GM19351 (cell line): ENCODE measurements at regions not wholly inside any gene's neighbourhood (a gene's known extent, or its start where the extent isn't known, plus 50 kb on each side); places are given as distances from the start of the nearest gene placed in this dataset.

Source experiments
- ATAC-seq: cut with Tn5 transposase; IDR thresholded peaks from one replicate; pipeline ENCODE4 v1.9.1; 2021; ENCODE audit warnings: mild to moderate bottlenecking, moderate library complexity; ENCODE audit not compliant: unreplicated experiment

- peak; percentile 66 for ATAC-seq
These were observed 113.2 kb upstream of the GPR26 start for GRCh38 chr10:123552760-123553554.

- peak; percentile 46 for ATAC-seq
These were observed 112.2 kb upstream of the GPR26 start for GRCh38 chr10:123553810-123554430.

- no peak for ATAC-seq
These were observed 111.5 kb upstream of the GPR26 start for GRCh38 chr10:123554656-123555055.

DNA sequence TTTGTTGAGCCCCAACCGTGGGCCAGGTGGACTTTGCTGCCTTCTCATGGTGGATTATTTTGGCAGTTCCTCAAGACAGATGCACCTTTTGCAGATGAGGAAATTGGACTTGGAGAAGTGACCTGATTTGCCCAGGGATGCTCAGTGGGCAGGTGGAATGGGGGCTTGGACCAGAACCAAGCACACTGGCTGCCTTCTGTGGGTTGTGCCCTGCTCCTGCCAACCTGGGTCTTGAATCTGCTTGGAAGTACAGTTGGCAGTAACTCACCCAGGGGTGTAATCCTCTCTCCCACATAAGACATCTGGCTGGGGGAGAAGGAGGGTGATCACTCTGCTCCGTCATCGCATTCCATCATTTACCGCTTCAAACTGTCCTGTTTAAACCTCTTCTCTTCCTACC, 110.5 kb upstream of the GPR26 start:
- ATAC-seq = no peak

GRCh38 chr10:123556049-123556448, 110.1 kb upstream of the GPR26 start:
- no peak for ATAC-seq

GRCh38 chr10:123556736-123557135, 109.4 kb upstream of the GPR26 start:
- no peak for ATAC-seq

DNA sequence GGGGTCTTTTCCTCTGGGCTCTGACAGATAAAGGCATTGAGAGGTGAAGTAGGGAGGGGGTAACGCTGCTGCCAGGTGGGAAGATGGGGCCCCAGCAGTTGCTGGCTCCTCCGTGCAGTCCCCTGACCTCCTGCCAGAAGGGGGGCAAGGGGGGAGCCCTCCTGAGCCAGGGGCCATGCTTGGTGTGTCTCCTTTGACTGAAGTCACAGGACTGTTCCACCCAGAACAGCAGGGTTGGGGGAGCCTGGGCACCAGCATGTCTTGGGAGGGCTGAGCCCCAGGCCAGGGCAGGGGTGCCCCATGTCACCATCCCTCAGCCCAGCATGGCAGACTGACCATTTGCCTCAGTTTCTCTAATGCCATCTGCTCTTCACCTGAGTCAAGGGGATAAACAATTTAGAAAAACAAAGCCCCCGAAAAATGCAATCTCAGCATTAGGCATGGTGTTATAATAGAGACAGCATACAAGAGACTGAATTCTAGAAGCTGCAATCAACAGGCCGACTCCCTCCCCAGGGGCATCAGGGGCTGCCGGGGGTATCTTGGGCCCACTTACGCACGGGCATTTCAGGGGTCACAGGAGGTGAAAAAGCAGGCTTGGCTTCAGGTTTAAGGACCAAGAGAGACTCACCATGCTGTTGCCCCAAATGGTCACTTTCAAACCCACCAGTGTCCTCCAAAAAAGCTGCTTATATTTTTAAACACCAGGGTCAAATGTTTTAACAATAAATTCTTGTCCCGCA, 108.6 kb upstream of the GPR26 start:
- ATAC-seq = no peak

GRCh38 chr10:123558651-123559050, 107.5 kb upstream of the GPR26 start:
- no peak for ATAC-seq

DNA sequence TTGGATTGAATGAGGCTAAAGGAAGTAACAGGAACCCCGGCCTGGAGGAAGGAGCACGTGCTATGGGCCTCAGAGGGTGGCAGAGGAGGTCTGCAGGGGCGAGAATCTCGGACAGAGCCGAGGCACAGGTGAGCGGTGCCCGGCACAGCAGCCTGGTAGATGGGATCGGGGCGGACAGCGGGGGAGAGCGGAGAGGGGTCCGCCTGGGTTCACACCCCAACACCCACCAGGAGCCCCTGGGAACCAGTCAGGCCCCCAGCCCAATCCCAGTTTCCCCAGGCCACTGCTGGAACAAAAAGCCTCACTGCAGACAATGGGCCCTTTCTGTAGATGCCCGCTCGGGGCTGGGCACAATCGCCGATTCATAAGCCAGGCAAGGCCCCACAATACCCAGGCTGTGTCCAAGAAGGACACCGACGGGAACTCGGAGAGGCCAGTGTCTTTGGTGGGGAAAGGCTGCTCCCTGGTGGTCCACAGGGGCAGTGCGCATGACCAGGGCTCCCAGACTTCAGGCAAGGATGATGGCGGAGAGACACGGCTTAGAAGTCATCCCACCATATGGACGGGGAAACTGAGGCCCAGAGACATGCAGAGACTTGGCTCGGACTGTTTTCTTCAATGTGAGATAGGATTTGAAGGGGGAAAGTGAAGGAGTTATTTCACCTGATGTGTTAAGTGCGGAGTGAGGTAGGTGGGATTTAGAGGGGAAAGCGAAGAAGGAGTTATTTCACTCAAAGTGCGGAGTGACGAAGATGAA, 106.9 kb upstream of the GPR26 start:
- ATAC-seq = peak; percentile 74

DNA sequence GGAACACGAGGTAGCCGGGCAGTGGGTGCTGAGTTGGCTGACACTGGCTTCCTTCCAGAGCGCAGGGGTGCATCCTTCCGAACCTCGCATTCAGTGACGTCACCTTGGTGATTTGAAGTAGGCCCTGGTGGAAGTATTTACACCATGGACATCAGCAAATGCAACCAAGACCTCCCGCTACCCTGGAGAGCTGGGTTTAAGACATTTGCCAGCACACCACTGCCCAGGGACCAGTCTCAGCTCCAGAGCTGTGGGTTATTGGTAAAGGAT, 106.4 kb upstream of the GPR26 start:
- ATAC-seq = no peak

- no peak for ATAC-seq
These were observed 105.6 kb upstream of the GPR26 start for GRCh38 chr10:123560301-123561140.

DNA sequence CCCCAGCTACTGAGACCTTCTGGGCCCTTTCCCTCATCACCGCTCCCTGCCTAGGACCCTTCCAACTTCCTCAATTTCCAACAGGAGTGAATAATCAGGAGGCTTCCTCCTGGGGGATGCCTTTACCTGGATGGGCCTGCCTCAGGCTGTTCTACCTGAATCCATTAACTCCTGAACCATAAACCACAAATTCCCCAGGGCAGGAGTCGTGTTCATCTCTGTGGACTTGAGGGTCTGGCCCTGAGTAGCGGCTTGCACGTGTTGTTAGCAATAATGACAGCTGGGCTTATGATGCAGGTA, 105.1 kb upstream of the GPR26 start:
- no peak for ATAC-seq

DNA sequence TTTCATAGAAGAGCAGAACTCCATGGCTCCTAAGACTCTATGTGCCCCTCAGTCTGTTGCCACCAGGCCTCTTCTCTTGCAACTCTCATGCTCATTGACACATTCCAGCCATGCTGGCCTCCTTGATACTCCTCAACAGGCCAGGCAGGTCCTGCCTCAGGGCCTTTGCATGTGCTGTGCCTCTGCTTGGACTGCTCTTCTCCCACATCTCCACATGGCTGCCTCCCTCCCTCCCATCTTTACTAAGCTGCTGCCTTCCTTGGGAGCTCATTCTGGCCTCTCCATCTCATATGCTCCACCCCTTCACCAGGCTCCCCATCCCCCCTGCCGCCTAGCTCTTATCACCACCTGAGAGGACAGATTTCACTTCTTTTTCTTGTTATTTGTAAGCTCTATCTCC, 103.8 kb upstream of the GPR26 start:
- ATAC-seq = no peak

DNA sequence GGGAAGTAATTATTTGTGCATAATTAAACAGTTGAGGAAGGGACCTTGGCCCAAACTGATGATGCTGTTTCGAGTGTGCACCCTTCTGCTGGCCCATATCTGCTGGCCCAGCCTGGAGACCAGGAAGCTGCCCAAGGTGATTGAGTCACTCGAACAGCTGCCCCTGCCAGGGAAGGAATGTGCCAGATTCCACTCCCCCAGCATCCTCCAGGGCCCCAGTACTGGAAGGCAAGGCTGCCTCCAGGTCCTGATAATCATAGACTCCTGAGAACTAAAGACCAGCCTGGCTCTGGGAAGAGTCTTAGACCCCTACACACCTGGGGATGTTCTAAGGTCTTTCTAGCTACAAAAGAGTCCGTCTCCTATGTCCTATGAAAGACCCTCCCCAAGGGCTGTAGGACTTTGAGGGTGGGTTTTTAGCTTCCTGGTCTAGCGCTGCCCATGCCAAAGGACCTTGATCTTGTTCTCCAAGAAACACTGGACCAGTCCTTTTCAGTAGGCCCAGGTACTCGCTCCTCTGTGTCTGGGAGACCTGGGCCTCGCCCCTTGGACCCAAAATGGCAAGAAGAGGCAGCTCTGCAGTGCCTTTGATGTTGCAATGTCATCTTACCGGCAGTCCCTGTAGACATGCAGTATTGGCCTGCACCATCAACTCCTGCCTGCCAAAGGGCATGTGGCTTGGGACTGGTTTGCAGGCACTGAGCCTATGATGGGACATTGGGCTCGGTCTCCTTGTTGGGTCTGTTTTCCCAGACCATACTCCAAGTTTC, 103.2 kb upstream of the GPR26 start:
- ATAC-seq = no peak

DNA sequence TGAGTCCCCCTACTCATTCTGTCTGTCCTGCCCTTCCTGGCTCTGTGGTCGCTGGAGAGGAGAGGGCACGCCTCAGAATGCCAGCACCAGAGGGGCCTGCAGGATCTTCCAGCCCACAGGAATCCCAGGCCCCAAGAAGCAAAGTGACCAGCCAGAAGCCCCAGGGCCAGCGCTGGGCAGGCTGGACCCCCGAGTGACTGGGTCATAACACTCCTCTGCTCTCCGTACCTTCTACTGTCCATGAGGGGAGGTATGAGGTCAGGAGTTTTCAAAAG, 102.6 kb upstream of the GPR26 start:
- no peak for ATAC-seq

- no peak for ATAC-seq
These were observed 102.2 kb upstream of the GPR26 start for GRCh38 chr10:123563994-123564393.

DNA sequence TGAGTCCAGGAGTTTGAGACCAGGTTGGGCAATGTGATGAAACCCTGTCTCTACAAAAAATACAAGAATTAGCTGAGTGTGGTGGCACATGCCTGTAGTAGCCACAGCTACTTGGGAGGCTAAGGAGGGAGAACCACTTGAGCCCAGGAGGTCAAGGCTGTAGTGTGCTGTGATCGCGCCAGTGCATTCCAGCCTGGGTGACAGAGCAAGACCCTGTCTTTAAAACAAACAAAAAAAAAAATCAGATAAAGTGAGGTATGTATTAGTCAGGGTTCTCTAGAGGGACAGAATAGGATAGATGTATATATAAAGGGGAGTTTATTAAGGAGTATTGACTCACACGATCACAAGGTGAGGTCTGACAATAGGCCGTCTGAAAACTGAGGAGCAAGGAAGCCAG, 101.5 kb upstream of the GPR26 start:
- ATAC-seq = no peak

DNA sequence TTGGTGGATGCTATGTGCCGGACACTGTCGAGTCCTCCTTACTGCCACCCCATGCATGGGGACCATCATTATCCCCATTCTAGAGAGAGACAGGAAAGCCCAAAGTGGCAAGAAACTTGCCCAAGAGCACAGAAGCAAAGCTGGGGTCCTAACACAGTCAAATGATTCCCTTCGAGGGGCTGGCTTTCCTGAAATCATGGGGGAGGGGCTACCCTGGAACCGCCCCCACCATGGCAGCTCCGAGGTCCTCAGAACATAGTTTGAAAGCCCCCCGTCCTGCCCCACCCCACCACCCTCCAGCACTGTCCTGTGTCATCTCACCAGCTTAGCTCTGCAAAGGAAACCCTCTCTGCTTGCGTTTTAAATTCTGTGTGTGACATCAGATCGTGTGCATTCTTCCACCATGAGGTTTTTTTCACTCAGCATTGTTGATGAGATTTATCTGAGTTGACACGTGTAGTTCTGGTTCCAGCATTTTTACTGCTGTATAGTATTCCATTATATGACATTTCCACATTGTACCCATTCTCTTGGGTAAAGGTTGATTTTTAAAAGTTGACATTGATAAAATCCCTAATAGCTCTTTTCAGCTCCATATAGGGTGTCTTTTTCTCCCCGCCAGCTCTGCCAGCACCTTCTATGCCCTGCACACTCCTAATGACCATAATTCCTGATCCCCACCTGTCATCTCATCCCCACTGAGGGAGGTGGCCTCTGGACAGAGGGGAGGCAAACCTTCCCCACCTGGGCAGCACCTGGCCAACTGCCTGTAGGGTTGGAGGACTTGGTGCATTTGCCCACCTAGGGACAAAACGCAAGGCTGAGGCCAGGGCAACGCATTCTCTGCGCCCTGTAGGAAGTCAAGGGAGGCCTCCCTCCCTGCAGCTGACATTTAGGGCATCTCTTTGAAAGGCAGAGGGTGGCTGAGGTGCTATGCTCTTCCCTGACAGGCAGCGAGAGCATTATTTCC, 100.2 kb upstream of the GPR26 start:
- no peak for ATAC-seq
